Germinal center (tissue), 1 donor: ENCODE measurements at regions not wholly inside any gene's neighbourhood (a gene's known extent, or its start where the extent isn't known, plus 50 kb on each side); places are given as distances from the start of the nearest gene placed in this dataset.
"Not testable (repeated sequence)": the region's sequence is repeated elsewhere in the genome, so short reads cannot be mapped to it uniquely, and the experiment has no call there.

ENCODE experiments used
- DNase-seq: peaks from one replicate; pipeline ENCODE4 v3.0.0; 2012; ENCODE audit warnings: mixed read lengths, low spot score

DNA sequence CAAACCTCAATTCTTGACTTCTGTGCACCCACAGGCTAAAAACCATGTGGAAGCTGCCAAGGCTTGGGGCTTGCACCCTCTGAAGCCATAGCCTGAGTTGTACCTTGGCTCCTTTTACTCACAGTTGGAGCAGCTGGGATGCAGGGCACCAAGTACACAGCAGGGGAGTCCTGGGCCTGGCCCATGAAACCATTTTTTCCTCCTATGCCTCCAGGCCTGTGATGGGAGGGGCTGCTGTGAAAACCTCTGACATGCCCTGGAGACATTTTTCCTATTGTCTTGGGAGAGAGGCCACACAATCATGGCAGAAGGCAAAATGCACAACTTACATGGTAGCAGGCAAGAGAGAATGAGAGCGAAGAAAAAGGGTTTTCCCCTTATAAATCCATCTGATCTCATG is 568.6 kb downstream of the SMARCA1 start:
- DNase-seq: not testable (repeated sequence)

DNA sequence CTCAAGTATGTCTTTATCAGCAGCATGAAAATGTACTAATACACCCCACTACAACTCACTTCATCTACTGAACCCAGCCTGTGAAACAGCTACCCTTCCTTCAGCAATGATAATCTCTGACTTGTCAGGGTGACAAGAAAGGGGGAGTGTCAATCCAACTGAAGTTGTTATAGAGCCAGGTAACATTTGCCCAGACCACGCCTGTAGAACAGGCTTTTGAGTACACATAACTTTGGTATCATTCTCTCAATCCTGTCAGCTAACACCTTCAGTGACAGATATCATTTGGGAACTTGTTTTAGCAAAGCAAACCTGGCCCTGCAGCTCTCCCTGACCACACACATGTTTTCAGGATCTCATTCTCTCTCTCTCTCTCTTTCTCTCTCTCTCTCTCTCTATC is 592.2 kb downstream of the SMARCA1 start:
- DNase-seq: no peak

DNA sequence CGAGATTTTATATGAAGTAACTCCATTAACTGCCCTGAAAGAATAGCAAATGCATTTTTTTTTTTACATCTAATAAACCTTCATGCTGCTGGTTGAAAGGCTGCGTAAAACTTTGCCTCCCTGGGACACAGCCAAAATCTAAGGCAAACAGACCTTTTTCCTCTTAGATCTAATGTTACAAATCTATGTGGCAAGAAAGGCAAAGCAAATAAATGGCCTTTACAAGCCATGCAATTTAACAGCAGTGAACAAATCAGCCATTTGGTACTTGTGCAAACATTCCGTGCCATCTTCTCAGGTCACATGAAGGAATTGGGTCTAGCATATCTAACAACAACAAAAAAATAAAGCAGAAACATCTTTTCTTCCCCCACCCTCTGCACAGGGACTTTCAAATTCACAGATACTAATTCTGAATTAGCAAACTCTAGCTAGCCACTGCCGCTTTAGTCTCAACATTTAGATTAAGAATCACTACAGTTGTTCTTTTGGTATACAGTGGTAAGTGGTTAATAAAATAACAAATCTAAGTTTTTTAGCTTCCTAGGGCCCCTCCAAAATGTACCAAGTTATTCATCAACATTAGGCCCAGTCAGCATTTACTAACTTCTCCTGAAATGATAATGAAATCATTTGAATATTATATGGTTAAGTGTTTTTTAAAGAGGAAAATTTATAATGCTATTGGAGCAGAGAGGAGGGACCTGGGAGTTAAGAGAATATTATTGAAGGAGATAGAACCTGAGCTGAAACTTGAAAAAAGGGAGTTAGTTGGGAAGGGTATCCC is 593.8 kb downstream of the SMARCA1 start:
- no peak for DNase-seq

DNA sequence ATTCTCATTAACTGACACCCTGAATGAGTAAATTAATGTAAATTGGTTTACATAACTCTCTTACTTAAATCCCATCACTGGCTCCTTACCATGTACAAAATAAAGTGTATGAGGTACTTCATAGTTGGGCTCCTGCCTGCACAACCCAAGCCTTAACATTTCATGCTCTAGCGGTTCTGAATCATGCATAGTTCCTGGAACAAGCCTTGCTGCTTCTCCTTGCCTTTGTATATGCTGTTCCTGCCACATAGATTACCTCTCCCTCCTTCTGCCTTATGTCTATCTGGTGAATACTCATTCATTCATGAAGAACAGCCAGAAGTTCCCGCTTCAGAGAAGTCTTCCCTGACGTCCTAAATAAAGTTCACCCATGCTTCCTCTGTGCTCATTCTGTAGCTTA is 594.7 kb downstream of the SMARCA1 start:
- DNase-seq: no peak

DNA sequence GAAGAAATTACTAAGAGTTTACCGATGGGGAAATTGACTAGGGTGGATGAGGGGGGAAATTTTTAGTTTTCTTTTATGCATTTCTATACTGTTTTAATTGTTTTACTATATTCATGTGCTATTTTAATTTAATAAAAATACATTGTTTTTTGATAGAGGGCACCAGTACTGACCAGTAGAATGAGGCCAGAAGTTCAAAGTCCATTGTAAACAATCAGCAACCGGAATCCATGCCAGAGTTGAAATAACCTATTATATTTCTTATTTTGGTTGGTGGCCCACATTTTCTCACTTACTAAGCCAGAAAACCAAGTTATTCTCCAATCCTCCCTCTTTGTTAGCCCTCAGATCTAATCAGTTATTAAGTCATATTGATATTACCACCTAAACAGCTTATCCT is 595.9 kb downstream of the SMARCA1 start:
- no peak for DNase-seq

DNA sequence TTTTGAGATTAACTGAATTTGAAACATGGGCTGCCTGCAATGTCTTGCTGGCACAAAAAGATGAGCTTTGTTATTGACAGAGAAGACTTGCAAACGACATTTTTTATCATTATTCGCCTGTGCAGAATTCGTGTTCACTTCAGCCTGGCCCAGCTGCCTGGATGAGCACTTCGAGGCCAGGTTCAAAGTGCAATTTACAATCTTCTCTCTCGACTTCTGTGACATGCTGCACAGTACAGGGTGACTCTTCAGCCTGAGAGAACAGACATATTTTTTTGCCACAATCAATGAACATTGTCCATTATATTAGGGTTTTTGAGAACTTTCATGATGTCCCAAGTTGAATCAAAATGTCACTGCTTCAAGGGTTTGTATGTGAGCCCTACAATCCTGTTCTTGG is 616.5 kb downstream of the SMARCA1 start:
- no peak for DNase-seq

DNA sequence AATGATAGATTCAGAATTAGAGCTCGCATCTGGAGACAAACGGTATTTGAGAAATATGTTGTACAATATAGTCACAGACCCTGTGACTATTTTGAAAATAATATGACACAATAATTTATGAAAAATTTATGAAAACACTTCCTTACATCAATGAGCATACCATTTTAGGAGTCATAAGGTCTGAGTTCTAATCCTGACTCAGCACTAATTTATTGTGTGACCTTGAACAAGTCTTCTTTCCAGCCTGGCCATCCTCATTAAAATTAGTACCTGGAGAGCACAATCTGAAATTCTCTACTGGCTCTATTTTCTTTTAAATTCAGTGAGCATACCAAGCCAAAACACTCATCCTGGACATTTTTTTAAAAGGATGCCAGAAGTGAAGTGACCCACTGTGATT is 622.3 kb downstream of the SMARCA1 start:
- DNase-seq: no peak

DNA sequence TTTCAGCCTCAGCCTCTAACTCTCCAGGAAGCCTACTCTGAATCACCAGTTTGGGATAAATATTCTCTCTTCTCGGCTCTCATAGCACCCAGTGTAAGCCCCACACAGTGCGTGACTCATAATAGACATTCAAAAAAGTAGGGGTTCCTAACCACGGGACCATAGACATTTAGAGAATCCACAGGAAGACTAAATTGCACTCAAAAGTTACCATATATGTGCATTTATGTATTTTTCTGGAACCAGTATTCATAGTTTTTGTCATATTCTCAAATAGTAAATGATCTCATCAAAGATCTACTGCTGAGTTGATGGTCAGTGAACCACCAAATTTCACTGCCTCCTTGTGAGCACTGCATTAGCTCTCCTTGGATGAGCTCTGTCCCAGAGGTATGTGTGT is 625.7 kb downstream of the SMARCA1 start:
- DNase-seq: no peak

DNA sequence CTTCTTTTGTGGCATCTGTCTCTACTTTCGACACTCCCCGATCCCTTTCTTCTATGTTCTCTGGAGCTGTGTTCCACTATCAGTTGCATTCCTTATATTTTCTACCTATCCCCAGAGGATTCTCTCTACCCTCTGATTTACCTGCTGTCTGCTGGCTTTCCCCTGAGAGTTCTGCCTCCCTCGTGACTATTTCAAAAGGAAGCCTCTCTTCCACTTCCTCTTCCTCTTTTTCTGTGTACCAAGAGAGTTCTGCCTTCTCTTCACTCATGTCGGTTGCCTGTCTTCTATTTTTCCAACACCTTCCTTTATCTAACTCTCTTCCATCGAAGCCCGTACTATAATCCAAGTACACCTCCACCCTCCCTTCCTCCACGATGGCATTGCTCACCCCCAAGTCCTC is 631.7 kb downstream of the SMARCA1 start:
- no peak for DNase-seq

DNA sequence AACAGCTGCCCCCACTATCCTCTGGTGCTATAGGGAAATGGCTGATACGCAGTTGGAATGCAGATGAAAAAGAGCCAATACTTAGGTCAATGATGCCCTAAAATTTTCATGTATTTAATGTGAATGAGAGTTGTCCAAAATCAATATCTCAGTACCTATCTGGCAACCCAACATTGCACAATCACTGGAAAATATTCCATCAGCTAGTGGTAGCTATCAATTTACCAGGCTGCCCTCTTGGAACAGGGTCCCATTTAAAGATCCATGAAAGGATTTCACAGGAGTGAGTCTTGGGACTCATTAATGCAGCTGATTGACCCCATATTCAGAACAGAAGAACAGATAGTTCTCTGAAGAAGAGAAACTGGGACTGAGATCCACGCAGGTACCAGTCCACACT is 638.9 kb downstream of the SMARCA1 start:
- no peak for DNase-seq

DNA sequence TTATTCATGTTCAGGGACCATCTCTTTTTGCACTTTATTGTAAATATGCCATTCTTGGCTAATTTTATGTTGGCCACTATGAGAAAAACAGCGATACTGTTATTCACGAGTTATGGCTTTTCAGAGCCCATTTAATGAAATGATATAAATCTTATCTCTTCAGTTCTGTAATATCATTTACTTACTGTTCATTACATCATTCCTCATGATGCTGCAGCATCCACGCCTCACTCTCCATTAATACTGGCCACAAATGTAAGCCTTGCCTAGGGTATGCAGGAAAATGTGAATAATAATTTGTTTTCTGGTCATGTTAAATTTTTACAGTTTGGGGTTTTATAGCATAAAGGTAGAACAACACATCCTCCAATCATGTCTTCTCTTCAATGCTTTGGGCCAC is 639.6 kb downstream of the SMARCA1 start:
- no peak for DNase-seq

DNA sequence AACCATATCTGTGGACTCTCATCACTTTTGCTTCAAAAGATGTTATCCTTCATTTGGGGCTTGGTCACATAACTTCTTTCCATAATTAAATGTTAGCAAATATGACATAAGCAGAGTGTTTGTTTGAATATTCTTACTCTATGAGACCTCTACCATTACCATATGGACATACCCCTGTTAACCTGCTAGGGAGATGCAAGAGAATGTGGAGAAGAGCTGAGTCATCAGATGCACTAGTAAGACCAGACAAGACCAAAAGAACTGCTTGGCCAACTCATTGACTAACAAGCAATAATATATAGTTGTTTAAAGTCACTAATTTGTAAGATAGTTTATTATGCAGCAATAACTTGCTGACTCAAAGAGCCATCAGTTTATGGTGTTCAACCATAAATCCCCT is 652.9 kb downstream of the SMARCA1 start:
- no peak for DNase-seq

DNA sequence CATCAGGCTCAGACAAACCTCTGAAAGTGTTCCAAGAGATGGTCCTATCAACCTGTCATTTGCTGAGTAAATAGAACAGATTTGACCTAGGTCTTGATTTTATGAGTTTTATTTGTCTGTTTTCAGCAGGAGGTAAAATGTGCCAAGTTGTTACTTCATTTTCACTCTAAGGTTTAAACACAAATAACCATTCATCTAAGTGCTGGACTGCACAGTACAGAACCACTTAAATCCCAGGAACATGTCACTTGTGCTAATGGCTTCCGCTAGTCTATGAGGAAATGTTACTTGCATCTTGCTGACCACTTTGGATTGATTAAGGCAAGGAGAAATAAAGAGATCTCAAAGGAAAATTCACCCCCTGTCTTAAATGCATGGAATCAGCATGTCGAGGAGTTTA is 660.7 kb downstream of the SMARCA1 start:
- DNase-seq: no peak

DNA sequence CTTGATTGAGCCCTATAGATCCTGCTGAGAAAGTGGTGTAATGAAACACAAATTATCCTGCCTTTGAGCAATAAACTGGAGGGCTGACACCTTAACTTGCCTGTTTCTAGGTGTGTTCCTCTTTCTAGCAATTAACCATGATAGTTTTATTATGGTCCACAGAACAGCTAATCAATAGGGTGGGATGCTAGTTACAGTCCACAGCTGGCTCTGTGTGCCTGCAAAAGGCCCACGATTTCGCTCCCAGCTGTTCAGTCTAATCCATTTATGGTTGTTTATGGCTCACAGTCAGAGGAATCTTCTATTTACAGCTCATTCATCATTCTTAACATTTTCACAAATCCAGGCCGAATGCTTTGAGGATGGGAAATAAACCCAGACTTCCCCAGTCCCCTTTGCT is 674.9 kb downstream of the SMARCA1 start:
- no peak for DNase-seq

DNA sequence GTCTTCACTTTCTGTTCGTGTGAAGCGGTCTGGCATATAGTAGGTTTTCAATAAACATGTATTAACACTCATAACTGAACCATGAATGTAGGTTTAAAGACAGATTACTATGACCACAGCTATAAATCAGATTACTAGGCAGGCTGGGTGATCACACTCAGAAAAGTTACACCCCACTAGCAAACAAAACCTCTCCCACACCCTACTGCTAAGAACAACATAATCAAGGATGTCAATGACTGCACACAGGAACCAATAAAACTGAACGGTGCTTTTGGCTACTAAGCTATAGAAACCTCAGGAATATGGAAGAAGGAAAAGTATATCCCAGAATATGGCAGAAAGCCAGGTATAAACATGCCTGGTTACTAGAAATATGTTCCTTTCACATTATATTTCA is 676.9 kb downstream of the SMARCA1 start:
- no peak for DNase-seq

DNA sequence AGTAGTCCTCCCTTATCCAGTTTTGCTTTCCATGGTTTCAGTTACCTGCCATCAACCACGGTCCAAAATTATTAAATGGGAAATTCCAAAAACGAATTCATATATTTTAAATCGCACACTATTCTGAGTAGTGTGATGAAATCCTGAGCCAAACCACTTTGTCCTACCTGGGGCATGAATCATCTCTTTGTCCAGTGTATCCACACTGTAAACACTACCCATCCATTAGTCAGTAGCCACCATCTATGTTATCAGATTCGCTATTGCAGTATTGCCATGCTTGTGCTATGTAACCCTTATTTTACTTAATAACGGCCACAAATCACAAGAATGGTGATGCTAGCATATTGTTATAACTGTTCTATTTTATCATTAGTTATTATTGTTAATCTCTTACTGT is 704.6 kb downstream of the SMARCA1 start:
- no peak for DNase-seq

DNA sequence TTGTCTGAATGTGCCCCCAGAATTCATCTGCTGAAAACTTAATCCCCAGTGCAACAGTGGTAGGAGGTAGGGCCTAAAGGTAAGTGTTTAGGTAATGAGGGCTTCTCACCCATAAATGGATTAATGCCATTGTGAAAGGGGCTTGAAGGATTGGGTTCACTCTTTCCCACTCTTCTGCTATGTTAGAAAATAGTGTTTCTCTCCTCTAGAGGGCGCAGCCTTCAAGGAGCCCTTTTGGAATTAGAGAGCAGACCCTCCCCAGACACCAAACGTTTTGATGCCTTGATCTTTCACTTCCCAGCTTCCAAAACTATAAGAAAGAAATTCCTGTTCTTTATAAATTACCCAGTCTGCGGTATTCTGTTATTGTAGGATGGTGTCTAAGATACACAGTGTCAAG is 706.4 kb downstream of the SMARCA1 start:
- no peak for DNase-seq

DNA sequence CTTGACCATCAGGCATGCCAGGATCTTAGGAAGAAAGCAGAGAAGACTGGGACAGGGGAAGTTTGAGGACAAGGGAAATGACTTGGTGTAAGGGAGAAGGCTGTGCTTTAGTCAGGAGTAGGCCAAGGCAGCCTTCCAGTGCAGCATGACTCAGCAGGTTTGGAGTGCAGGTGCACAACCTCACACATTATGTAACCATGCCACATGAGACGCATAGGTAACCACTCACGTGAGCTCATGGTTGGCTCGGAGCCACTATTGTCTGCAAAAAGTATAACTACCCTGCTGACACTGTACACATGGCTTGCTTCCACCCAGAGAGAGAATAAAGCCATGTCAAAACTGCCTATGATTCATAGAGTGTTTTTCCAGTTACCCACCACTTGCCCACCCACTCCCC is 715.9 kb downstream of the SMARCA1 start:
- no peak for DNase-seq

DNA sequence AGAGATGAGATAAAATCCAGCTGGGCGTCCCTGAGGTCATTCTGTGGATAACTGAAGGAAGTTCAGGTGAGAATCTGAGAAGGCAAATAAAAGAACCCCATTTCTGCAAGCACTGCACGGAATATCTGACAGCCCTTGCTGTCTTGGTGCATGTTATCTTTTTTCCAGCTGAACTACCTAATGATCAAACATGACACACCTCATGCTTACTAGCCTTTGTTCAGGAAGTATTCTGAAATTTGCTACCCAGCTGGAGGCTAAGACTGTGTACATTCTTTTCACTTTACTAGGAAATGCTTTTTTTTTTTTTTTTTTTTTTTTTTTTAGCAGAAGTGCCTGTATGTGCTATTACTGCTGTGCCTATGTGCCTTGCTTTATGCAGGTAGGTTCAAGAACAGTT is 718.1 kb downstream of the SMARCA1 start:
- DNase-seq: no peak

DNA sequence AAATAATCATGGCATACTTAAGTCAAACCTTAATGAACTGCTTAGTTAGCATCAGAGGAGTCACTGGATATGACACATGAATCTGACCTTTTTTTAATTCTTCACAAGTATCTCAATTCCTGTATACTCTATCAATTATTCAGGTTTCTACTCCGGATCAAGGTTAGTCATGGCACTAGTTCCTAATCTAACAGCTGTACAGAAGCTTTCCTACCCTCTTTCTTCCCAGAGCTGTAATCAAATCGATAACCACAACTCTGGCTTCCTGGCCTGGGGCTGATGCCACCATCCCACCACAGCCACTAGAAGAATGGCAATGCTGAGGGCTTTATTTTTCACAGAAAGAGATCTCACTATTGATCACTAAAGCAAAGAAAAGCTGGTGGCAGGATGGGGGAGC is 718.5 kb downstream of the SMARCA1 start:
- DNase-seq: no peak

DNA sequence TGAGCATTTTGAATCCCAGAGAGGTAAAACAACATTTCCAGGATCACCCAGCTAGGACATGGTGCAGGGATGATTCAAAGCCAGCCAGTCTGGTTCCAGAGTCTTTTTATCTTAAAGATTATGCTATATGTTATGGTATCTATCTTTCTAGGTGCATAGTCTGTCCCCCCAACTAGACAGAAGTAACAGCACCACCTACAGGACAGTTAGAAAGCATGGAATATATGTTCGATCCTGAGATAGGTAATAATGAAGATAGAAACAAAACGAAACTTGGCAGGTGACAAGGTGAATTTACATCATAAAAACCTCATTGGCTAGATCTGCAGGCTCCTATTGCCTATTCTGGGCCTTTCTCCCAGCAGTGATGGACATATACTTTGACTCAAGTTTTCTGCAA is 723.2 kb downstream of the SMARCA1 start:
- no peak for DNase-seq

DNA sequence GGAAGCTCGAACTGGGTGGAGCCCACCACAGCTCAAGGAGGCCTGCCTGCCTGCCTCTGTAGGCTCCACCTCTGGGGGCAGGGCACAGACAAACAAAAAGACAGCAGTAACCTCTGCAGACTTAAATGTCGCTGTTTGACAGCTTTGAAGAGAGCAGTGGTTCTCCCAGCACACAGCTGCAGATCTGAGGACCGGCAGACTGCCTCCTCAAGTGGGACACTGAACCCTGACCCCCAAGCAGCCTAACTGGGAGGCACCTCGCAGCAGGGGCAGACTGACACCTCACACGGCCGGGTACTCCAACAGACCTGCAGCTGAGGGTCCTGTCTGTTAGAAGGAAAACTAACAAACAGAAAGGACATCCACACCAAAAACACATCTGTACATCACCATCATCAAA is 730.9 kb upstream of the ACTRT1 start:
- DNase-seq: not testable (repeated sequence)

DNA sequence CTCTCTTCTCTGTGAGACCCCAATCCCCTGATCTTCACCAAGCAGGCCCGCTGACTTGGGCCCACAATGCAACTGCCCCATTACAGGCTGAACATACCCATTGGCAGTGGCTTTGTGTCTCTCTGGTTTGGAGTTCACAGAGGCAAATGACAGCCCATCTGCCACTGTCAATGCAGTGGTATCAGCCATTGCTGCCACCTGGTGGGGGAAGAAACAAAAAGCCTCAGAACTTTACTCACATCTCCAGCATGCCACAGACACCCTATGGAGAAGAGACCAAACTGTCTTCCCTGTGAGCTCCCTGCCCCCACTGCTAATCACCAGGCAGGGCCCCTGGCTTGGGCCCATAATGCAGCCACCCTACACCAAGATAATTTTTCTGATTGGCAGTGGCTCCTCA is 729.3 kb upstream of the ACTRT1 start:
- no peak for DNase-seq

DNA sequence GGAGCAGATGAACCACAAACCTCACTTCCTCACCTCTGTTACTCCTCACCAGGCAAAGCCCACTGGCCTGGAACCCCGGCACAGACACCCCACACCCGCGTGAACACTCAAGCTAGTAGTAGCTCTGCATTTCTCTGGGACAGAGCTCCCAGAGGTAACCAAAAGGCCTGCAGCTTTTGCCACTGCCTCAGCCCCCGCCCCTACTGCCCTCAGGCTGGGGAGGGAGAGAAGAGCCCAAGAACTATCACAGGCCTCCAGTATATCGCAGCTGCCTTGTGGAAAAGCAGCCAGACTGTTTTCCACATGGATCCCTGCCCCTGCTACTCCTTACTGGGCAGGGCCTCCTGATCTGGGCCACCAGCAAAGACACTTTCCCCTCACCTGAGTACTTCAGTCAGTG is 728.7 kb upstream of the ACTRT1 start:
- no peak for DNase-seq

DNA sequence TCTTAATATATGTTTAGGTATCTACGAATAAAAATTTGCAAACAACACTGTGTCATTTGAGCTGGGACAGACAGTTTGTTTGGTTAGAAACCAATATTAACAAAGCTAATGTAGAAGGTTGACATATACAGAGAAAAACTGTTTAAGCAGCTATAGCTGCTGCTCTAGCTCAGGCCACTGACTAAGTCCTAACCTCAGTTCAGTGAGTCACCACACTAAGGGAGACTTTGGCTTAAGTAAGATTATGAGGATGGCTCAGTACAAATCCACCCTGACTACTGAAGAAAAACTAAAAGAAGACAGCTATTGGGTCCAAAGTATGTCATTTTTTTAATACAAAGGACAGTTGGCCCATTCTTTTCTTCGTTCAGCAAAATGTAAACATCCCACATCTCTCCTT is 717.3 kb upstream of the ACTRT1 start:
- no peak for DNase-seq
